GM19193 (cell line): ENCODE measurements at regions not wholly inside any gene's neighbourhood (a gene's known extent, or its start where the extent isn't known, plus 50 kb on each side); places are given as distances from the start of the nearest gene placed in this dataset.

Experiments
- POLR2A ChIP-seq: IDR thresholded peaks from 4 replicates; pipeline ENCODE4 v1.6.1; 2011; ENCODE audit not compliant: insufficient read depth, insufficient read length; ENCODE audit errors: extremely low read depth

DNA sequence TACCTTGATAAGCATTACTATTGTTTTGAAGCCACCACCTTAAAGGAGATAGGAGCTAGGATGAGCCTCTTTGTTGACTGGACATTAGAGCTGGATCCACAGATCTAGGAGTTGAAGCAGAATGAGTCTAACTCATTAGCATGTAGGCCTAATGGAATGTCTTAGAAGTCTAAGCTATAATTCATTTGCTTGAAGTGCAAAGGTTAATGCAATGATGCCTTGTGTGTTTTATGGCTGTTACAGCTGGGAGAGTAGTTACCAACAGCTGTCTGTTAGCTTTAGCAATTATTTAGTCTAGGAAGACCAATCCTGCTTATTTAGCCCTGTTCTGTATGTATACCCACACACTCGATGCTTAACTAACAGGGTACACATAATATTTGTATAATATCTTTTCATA lies 419.3 kb downstream of the TUSC7 start:
- no peak for TF ChIP-seq POLR2A

DNA sequence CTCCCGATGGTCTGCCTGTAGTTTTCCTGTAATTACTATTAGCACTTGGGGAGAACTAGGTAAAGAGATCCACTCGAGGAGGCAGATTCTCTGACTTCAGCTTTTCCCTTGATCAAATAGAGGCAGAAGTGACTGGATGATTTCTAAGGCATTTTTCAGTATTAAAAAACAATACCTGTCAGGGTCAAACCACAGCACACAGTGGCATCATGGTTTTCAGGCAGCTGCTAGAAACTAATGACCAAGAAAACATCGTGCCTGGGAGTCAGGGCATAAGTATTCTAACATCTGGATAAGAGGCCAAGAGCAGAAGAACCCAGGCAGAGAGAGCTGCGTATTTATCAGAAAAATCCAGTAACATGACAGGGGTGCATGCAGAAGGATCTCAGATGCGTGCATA lies 419.9 kb downstream of the TUSC7 start:
- no peak for TF ChIP-seq POLR2A

DNA sequence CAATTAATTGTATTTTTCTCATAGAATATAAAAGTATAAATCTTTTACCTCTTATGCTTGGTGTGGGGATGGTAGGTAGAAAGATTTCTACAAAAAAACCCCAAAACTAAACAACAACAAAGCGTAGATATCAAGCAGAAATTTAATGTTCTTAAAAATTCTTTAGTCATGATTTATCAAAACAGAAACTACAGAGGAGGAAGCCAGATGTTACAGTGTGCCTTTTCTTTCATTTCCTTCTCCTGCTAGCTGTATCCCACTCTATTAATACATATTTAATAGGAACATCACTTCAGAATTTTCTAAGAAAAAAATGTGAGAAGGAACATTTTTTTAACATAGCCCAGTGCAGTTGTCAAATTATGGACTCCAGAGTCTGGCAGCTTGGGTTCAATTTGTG lies 420.6 kb downstream of the TUSC7 start:
- no peak for TF ChIP-seq POLR2A

DNA sequence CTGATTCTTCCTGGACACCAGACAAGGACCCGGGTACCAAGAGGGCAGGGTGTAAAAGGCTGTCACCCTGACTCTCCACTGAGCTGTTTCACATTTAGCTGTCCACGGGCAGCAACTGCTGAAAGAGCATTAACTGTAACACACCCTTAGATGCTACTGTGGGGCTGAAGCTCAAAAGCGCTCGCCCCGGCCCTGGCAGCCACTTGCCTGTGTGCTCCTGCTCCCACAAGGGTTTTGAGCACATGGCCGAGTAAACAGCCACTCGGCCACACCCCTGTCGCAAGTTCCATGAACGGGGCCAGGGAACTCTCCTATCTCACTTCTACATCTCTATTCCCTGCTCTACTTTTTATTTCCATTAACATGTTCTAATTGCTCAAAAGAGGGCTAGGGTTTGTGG lies 421.7 kb downstream of the TUSC7 start:
- TF ChIP-seq POLR2A = no peak

DNA sequence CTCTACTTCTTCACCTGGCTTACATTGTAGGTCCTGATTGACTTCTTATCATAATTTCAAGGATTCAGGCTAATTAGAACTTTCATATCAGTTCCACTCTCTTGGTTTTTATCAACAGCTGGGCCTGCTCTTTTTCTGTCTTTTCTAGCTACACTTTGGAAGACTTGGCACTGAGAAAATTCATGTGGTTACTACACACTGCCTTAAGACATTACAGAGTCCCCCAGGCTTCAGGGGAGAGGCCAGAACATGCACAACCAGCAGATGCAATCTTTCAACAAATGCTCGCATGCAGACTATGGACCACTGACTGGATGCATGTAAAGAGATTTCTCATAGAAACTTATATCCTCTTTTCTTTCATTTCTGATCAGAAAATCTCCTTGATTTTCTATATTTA lies 423.5 kb downstream of the TUSC7 start:
- TF ChIP-seq POLR2A = no peak

DNA sequence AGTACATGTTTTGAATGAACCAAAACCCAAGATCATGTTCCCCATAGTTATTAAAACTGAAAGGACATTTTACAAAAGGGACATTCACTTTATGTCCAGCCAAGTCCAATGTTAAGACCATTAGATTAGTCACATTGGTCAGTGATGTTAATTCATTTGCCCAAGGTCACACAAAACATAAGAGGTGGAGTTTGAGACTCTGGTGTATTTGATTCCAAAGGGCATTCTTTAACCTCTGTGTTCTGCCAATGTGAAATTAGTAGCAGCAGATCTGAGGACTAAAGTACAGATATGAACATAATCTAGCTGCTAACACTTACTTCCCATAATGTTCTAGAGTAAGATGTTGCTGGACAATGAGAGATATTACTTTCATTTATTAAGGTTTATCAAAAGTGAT lies 425.6 kb downstream of the TUSC7 start:
- no peak for TF ChIP-seq POLR2A

DNA sequence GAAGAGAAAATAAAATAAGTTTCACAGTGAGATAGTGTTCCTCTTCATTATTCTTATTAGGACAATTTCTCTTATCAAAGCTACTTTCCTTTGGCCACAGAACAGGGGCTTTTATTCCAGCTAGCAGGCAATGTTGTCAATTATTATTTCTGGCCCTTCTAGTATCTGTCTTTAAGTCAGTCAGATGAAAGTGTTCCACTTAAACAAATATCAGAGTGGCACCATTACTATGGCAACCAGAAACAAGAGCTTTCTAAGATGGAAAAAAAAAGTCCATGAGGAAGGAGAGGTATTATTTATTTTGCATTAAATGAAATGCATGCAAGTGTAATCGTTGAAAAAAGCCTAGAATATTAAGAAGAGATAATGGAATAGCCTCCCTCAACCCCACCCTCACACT lies 426.4 kb downstream of the TUSC7 start:
- TF ChIP-seq POLR2A = no peak

DNA sequence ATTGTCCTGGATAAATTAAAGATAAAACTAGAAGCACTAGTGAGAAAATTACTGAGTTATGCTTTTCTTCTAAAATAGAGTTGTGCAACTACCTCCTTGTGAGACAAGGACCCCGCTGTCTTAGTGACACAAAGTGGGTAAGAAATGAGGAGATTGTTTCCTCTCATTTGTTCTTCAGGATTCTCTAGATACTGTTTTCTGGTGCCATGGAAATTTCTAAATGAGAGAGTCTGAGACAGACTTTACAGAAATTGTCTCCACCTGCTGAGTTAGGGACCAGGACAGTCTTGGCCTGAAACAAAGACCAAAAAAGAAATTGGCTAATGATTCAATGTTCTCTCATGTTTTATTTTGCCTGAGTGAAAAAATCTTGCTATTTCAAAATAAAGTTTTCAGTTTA lies 427.5 kb downstream of the TUSC7 start:
- TF ChIP-seq POLR2A = no peak

DNA sequence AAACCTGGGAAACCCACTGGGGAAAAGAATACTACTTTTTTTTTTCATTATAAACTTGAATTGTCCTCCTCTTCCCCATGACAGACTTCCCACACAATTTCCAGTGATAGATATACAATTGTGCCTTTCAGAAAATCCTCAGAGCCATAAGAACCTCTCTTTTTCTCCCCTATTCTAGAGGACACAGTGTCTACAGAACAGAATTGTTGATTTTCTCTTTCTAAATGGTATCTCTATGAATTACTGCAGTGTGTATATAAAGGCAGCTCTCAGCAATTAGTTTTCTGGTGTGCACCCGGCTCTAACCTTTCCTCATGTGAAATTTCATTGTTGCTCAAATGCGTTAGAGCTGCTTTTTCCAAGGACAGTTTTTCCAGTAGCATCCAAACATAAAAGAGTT lies 430.1 kb downstream of the TUSC7 start:
- TF ChIP-seq POLR2A = no peak

DNA sequence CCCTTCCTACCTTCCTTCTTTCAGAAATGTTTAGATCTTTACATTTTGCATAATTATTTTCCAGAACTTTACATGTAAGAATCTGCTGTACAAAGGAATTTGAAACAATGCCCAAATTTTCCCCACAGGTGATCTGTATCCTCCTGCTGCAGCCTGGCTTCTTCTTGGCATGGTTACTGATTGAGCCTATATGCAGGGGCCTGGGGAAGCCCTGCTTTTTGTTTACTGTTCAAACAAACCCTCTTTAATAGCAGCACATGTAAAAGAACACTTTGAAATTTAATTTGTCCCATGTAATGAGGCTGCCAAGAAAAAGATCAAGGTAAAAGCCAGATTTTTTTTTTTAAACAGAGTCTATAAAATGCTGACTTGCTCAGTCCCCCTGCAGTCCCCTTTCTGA lies 432.2 kb downstream of the TUSC7 start:
- no peak for TF ChIP-seq POLR2A

DNA sequence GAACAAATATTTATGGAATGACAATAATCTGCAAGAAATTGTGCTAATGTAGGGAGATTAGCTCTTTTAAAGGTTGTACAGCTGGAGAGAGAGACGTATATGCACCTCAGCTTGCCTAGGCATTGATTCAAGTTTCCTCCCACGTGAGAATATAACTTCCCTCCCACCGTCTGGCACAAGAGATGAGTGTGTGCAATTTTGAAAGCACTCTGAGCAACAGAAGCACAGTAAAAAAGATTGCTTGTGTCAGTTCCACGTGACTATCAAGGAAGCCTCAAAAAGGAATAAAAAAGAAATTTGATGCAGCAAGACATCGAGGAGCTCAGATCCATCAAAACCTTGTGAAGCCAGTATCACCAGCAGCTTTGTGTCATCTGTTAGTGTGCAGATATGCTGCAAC lies 435.3 kb downstream of the TUSC7 start:
- TF ChIP-seq POLR2A = no peak

DNA sequence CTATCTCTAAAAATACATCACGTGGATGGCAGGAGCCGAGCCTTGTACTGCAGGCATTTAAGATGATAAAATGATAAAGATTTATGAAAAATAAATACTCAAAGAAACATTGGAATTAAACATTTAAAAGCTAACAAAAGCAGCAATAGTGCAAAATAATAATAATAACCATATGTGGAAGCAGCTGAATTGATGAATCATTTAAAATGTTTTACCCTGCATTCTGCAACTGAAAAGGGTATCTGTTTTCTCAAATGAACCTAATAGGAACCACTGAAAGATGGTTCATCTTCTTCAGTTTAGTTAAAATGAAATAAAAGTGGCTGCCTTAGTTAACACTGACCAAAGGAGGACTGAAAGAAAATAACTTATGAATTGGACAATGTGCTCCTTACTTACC lies 436.1 kb downstream of the TUSC7 start:
- TF ChIP-seq POLR2A = no peak

DNA sequence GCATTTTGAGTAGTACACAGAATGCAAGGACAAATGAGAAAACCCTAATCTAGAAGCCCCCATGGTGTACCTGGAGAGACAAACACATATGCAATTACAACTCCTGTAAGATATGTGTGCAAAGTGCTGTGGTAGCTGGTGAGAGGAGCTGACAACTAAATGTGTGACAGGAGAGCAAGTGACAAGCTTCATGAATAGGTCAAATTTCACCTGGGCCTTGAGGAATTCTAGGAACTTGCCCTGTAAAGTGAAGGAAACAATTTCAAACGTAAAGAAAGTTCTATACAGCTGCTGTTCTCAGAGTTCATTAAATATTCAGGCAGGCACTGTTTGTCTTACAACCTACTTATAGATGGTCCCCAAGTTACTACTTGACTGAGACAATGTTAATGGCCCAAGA lies 437.0 kb downstream of the TUSC7 start:
- no peak for TF ChIP-seq POLR2A

DNA sequence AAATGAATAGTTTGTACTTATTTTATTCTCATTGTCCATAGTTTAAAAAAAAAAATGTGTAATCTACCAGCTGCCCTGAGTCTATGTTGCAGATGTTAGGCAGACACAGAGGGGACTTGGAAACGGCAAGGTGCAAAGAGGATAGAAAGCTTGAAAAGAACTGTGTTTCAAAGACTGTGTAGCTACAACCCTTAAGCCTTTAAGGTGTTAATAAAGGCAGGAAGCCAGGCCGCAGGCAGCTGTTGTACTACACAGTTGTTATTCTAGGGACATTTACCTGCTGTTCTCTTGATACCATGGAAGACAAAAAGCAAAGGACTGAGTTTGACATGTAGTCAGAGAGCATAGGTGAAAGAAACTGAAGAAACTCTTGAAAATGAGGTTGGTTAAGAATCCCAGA lies 440.0 kb downstream of the TUSC7 start:
- no peak for TF ChIP-seq POLR2A

DNA sequence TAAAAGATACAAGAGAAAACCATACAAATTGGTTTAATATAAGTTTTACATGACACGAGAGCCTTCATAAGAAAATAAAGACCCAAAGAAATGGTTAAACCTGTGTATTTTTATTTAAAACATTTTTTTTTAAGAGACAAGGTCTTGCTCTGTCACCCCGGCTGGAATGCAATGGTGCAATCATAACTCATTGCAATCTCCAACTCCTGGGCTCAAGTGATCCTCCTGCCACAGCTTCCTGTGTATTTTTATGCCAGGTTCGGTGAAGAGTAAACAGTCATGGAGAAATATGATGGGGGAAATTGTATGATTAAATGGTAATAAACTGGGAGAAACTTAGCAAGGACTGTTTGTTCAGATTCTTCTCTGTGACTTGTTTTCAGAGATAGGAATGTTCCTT lies 441.0 kb downstream of the TUSC7 start:
- no peak for TF ChIP-seq POLR2A

DNA sequence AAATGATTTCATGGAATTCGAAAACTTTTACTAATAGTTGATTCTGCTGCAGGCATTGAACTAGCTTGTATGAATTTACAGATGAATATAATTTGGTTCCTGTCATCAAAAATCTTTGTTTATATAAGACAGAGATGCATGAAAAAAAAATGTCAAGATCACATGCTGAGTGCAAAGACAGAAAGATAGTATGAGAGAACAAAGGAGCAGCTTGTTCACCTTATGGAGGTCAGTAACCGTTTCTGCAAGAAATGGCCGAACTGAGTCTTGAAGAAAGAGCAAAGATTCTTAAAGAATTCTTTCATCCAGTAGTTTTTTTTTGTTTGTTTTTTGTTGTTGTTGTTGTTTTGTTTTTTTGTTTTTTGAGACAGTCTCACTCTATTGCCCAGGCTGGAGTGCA lies 450.6 kb downstream of the TUSC7 start:
- TF ChIP-seq POLR2A = no peak

DNA sequence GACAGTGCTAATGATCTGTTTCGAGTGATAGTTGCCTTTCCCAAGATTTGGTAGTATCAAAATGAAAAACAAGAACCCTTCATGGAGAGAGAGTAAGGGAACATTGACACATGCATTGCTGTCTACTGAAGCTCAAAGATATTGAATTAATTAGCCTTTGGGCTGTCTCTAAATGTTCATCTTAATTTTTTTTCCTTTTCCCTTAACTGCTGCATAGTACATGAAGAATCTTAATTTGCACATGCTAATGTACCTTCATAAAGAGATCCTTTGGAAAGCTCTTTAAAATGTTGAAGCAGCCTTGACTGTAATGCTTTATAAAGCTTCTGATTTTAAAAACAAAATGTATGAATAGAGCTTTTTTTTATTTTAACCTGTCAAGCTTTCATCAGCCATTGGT lies 452.2 kb downstream of the TUSC7 start:
- no peak for TF ChIP-seq POLR2A

DNA sequence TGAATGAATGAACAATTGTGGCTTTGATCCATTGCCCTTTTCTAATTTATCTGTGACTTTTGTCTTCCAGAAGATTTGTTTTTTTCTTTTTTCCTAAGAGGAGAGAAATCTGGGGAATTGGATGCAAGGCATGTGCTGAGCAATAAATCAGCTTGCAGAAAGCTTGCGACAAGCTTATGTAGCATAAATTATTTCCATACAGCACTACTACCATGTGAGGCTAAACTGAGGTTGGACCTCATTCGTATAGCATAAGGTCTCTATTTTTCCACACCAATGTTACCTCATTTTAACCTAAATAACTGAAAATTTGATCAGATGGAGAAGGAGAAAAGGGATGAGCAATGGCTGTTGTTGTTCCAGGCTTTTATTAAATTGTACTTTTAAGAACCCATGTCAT lies 455.6 kb downstream of the TUSC7 start:
- TF ChIP-seq POLR2A = no peak
